HepG2 (cell line): ENCODE measurements at regions not wholly inside any gene's neighbourhood (a gene's known extent, or its start where the extent isn't known, plus 50 kb on each side); places are given as distances from the start of the nearest gene placed in this dataset.

Experiments used
- ATAC-seq: fragments of 200-7000 bp; cut with Tn5 transposase; 3 replicates; pipeline ENCODE4 v1.9.1; 2020; ENCODE audit warnings: mild to moderate bottlenecking, moderate library complexity
- BruUV-seq: library from RNA; stranded (reverse); fragments of 400-500 nt; replicated peaks from 2 replicates; lab custom pipeline; 2021; lab: Mats Ljungman, UMichigan
- CTCF ChIA-PET: fragments of 300-600 bp; formaldehyde crosslinking; extraction: SDS; loops from one replicate; lab custom pipeline; 2021; ENCODE audit warnings: low total read pairs, inconsistent platforms, low intra/inter-chr PET ratio; lab: Yijun Ruan, JAX
- POLR2A ChIA-PET: fragments of 350-600 bp; sonication (Branson Sonifier 250); formaldehyde crosslinking; loops from one replicate; lab custom pipeline; 2020; ENCODE audit warnings: antibody characterized with exemption, inconsistent platforms; lab: Yijun Ruan, JAX
- DNase-seq: peaks from one replicate; pipeline ENCODE4 v3.0.0-alpha.2; 2015; ENCODE audit warnings: low spot score
- FAIRE-seq: peaks from 3 replicates; lab custom pipeline; 2011; peaks lifted over from hg19 to GRCh38; lab: Jason Lieb, UNC
- H2AFZ ChIP-seq: one replicate; pipeline ENCODE4 v1.6.1; 2011; ENCODE audit warnings: low read length, inconsistent platforms
- H3K27ac ChIP-seq: fragments of 300-600 bp; 3 replicates; pipeline ENCODE4 v1.8.0; 2011; ENCODE audit warnings: mixed run types, mild to moderate bottlenecking, mixed read lengths, low read length, inconsistent platforms; ENCODE audit not compliant: insufficient read depth; ENCODE audit errors: extremely low read length
- H3K27me3 ChIP-seq, 2 experiments: fragments of 200-600 bp in 1 of 2; 2 replicates in 1 of 2; 3 replicates in 1 of 2; pipeline versions ENCODE4 v1.6.0 to v1.8.0; 2011; ENCODE audit warnings: low read length in 2 of 2, mild to moderate bottlenecking in 2 of 2, moderate library complexity in 2 of 2, inconsistent platforms in 1 of 2; ENCODE audit not compliant: insufficient read depth in 2 of 2, control insufficient read depth in 1 of 2
- H3K36me3 ChIP-seq, 2 experiments: fragments of 200-600 bp in 1 of 2; replicated peaks in 1 of 2; 2 replicates in 1 of 2; 3 replicates in 1 of 2; pipeline versions ENCODE4 v1.5.1 to v1.8.0; 2011; ENCODE audit warnings: low read length in 2 of 2, inconsistent platforms in 1 of 2; ENCODE audit not compliant: insufficient read depth in 2 of 2, control insufficient read depth in 1 of 2
- H3K4me1 ChIP-seq: 2 replicates; pipeline ENCODE4 v1.5.1; 2012; ENCODE audit warnings: low read length, inconsistent platforms; ENCODE audit not compliant: insufficient read depth
- H3K4me2 ChIP-seq: 2 replicates; pipeline ENCODE4 v1.6.0; 2011; ENCODE audit warnings: low read depth, low read length, inconsistent platforms
- H3K4me3 ChIP-seq, 3 experiments: fragments of 200-600 bp in 1 of 3; sonication (generic), shearing (Covaris generic) in 1 of 3; replicated peaks in 1 of 3; 2 replicates each; pipeline ENCODE4 v1.5.1; 2011 to 2016; ENCODE audit warnings: low read length in 3 of 3, inconsistent platforms in 2 of 3, low read depth in 2 of 3, mild to moderate bottlenecking in 2 of 3, control low read depth in 1 of 3, mixed read lengths in 1 of 3; ENCODE audit not compliant: insufficient read depth in 1 of 3
- H3K79me2 ChIP-seq: one replicate; pipeline ENCODE4 v1.6.1; 2011; ENCODE audit warnings: low read length, inconsistent platforms; ENCODE audit not compliant: insufficient read depth
- H3K9ac ChIP-seq: 2 replicates; pipeline ENCODE4 v1.6.0; 2011; ENCODE audit warnings: mild to moderate bottlenecking, low read depth, low read length, inconsistent platforms; ENCODE audit not compliant: insufficient read depth
- H3K9me3 ChIP-seq: 2 replicates; pipeline ENCODE4 v1.5.1; 2012; ENCODE audit warnings: mild to moderate bottlenecking, low read length
- H4K20me1 ChIP-seq: 2 replicates; pipeline ENCODE4 v1.6.0; 2011; ENCODE audit warnings: inconsistent platforms, mild to moderate bottlenecking, low read length, moderate library complexity; ENCODE audit not compliant: insufficient read depth
- AKNA ChIP-seq: sonication (generic); formaldehyde crosslinking; IDR thresholded peaks from 2 replicates; pipeline ENCODE4 v1.4.0; 2020; ENCODE audit warnings: missing genetic modification reagents, borderline replicate concordance
- CENPT ChIP-seq: sonication (generic); formaldehyde crosslinking; IDR thresholded peaks from 2 replicates; pipeline ENCODE4 v1.8.0; 2022; ENCODE audit warnings: low read depth, mild to moderate bottlenecking, moderate library complexity, missing genetic modification reagents
- ETV6 ChIP-seq: sonication (generic); formaldehyde crosslinking; conservative IDR thresholded peaks from 2 replicates; pipeline ENCODE4 v1.4.0; 2020; ENCODE audit warnings: missing genetic modification reagents
- KDM3A ChIP-seq: IDR thresholded peaks from 2 replicates; pipeline ENCODE4 v1.6.1; 2018; ENCODE audit warnings: low read depth, missing compliant biosample characterization
- NR1H2 ChIP-seq: sonication (generic); formaldehyde crosslinking; IDR thresholded peaks from 2 replicates; pipeline ENCODE4 v1.8.1; 2022; ENCODE audit warnings: low read depth, missing genetic modification reagents, borderline replicate concordance
- PAF1 ChIP-seq: IDR thresholded peaks from 2 replicates; pipeline ENCODE4 v1.6.1; 2016; ENCODE audit warnings: missing genetic modification reagents, missing compliant biosample characterization
- PHF21A ChIP-seq: sonication (generic); formaldehyde crosslinking; IDR thresholded peaks from 2 replicates; pipeline ENCODE4 v1.5.0; 2020; ENCODE audit warnings: mild to moderate bottlenecking, missing genetic modification reagents
- PHF5A ChIP-seq: IDR thresholded peaks from one replicate; pipeline ENCODE4 v1.6.1; 2018; ENCODE audit warnings: low read depth, missing genetic modification reagents; ENCODE audit not compliant: unreplicated experiment
- PTBP1 ChIP-seq: fragments of 200-400 bp; formaldehyde crosslinking; IDR thresholded peaks from 2 replicates; pipeline ENCODE4 v1.6.1; 2018; ENCODE audit warnings: low read length, low read depth; ENCODE audit not compliant: poor library complexity, severe bottlenecking
- RBFOX2 ChIP-seq: fragments of 200-400 bp; formaldehyde crosslinking; IDR thresholded peaks from 2 replicates; pipeline ENCODE4 v1.6.1; 2017; ENCODE audit warnings: low read depth, mild to moderate bottlenecking, low read length
- SMARCE1 ChIP-seq: fragments of 450-650 bp; IDR thresholded peaks from 2 replicates; pipeline ENCODE4 v1.6.1; 2017; ENCODE audit warnings: borderline replicate concordance
- TRIM24 ChIP-seq: sonication (generic); formaldehyde crosslinking; IDR thresholded peaks from 2 replicates; pipeline ENCODE4 v1.8.0; 2022; ENCODE audit warnings: mild to moderate bottlenecking, missing genetic modification reagents
- ZBTB38 ChIP-seq: sonication (generic); formaldehyde crosslinking; IDR thresholded peaks from 2 replicates; pipeline ENCODE4 v1.5.1; 2020; ENCODE audit warnings: mild to moderate bottlenecking, missing genetic modification reagents
- ZNF652 ChIP-seq: IDR thresholded peaks from 2 replicates; pipeline ENCODE4 v1.6.1; 2016; ENCODE audit warnings: low read depth, borderline replicate concordance
- ZNF704 ChIP-seq: sonication (generic); formaldehyde crosslinking; IDR thresholded peaks from 2 replicates; pipeline ENCODE4 v1.8.1; 2023; ENCODE audit warnings: mild to moderate bottlenecking, inconsistent platforms, moderate library complexity, missing genetic modification reagents, borderline replicate concordance
- ZNF766 ChIP-seq: sonication (generic); formaldehyde crosslinking; IDR thresholded peaks from 2 replicates; pipeline ENCODE4 v1.5.0; 2020; ENCODE audit warnings: missing genetic modification reagents, borderline replicate concordance
- WGBS: methylation state at CpG from one replicate; pipeline ENCODE4 v1.1.6; 2017; ENCODE audit warnings: low lambda C conversion rate; 5-methylcytosine and 5-hydroxymethylcytosine counted together
- in situ Hi-C: cut with HindIII; loops from 2 replicates; pipeline ENCODE4 v1.10.0; 2017; ENCODE audit warnings: low pct_unique_long_range_greater_than_20kb; ENCODE audit not compliant: extremely low pct_ligation_motif_present
- intact Hi-C: fragments of 100-400 bp; cut with micrococcal nuclease; formaldehyde crosslinking; loops from one replicate; pipeline ENCODE4 v1.10.0; 2022; ENCODE audit not compliant: unreplicated experiment

GRCh38 chr20:56723331-56723730, 94.2 kb downstream of the TFAP2C start:
- 23% methylated on average over 6 of the region's 6 CpGs for WGBS
- CTCF ChIA-PET, result no interaction called here

More at GRCh38 chr20:56723331-56723730, 94.2 kb downstream of the TFAP2C start:
- no peaks in the 10 kb centered on the region for H3K79me2 ChIP-seq
- intact Hi-C loops, result no loop called here
- H3K27me3 ChIP-seq, result peaks cover 0 to 9% of the 10 kb centered on the region in 2 experiments; a peak in 3 of 5 replicates
- no peak overlapping the region for H3K4me2 ChIP-seq
- H4K20me1 ChIP-seq, result no peaks in the 10 kb centered on the region
- no peaks in the 10 kb centered on the region for H3K9me3 ChIP-seq
- H3K9ac ChIP-seq, result no peak overlapping the region
- TF ChIP-seq ZNF652 (CRISPR knock-in tag), result no peak
- TF ChIP-seq ZNF766 (CRISPR knock-in tag), result no peak
- TF ChIP-seq NR1H2 (CRISPR knock-in tag), result no peak
- no peak for TF ChIP-seq SMARCE1
- no peak for TF ChIP-seq ETV6 (CRISPR knock-in tag)
- no peak for TF ChIP-seq ZBTB38 (CRISPR knock-in tag)
- no peak for TF ChIP-seq AKNA (CRISPR knock-in tag)
- TF ChIP-seq PHF5A (CRISPR knock-in tag), result no peak
- TF ChIP-seq KDM3A, result no peak
- TF ChIP-seq TRIM24 (CRISPR knock-in tag), result no peak
- no peak for TF ChIP-seq PHF21A (CRISPR knock-in tag)
- TF ChIP-seq ZNF704 (CRISPR knock-in tag), result no peak
- TF ChIP-seq PAF1 (CRISPR knock-in tag), result no peak
- no peak for TF ChIP-seq PTBP1
- no peak for TF ChIP-seq RBFOX2
- TF ChIP-seq CENPT (CRISPR knock-in tag), result no peak
- FAIRE-seq, result peak; percentile 4
- no peak overlapping the region for H2AFZ ChIP-seq
- H3K27ac ChIP-seq, result no peak overlapping the region
- BruUV-seq, result no TSS peak
- no peaks in the 10 kb centered on the region for H3K4me1 ChIP-seq
- no peak overlapping the region for H3K4me3 ChIP-seq
- in situ Hi-C loops, result no loop called here
- DNase-seq, result no peak
- no peaks in the 10 kb centered on the region for H3K36me3 ChIP-seq
- no peak for ATAC-seq
- POLR2A ChIA-PET, result no interaction called here
